Esophagus squamous epithelium (tissue), 4 donors: ENCODE measurements at regions not wholly inside any gene's neighbourhood (a gene's known extent, or its start where the extent isn't known, plus 50 kb on each side); places are given as distances from the start of the nearest gene placed in this dataset.

Experiments used
- POLR2A ChIP-seq, 4 donors: fragments of 450-650 bp; IDR thresholded peaks; one replicate each; pipeline ENCODE4 v1.6.1; 2017; ENCODE audit warnings: antibody characterized with exemption in 4 of 4, mild to moderate bottlenecking in 4 of 4, moderate library complexity in 3 of 4
- TF ChIP-seq, protein P1 (sequence below), 6 experiments: fragments of 450-650 bp in 4 of 6; fragments of 200-600 bp in 2 of 6; sonication (generic) in 2 of 6; IDR thresholded peaks; one replicate each; pipeline ENCODE4 v1.5.1; 2016 to 2019; ENCODE audit warnings: antibody characterized with exemption in 6 of 6, mild to moderate bottlenecking in 4 of 6, moderate library complexity in 4 of 6

GRCh38 chr4:126262665-126263064, 947.9 kb downstream of the FAT4 start:
- TF ChIP-seq, protein P1, sequence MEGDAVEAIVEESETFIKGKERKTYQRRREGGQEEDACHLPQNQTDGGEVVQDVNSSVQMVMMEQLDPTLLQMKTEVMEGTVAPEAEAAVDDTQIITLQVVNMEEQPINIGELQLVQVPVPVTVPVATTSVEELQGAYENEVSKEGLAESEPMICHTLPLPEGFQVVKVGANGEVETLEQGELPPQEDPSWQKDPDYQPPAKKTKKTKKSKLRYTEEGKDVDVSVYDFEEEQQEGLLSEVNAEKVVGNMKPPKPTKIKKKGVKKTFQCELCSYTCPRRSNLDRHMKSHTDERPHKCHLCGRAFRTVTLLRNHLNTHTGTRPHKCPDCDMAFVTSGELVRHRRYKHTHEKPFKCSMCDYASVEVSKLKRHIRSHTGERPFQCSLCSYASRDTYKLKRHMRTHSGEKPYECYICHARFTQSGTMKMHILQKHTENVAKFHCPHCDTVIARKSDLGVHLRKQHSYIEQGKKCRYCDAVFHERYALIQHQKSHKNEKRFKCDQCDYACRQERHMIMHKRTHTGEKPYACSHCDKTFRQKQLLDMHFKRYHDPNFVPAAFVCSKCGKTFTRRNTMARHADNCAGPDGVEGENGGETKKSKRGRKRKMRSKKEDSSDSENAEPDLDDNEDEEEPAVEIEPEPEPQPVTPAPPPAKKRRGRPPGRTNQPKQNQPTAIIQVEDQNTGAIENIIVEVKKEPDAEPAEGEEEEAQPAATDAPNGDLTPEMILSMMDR (IDR thresholded peaks at IDR 0.05), result no peak
- no peak for TF ChIP-seq POLR2A (IDR thresholded peaks at IDR 0.05)
